NCI-H146 treated with DMSO at 0.1 percent for 48 hours (cell line): ENCODE measurements at regions not wholly inside any gene's neighbourhood (a gene's known extent, or its start where the extent isn't known, plus 50 kb on each side); places are given as distances from the start of the nearest gene placed in this dataset.
"Not testable (repeated sequence)": the region's sequence is repeated elsewhere in the genome, so short reads cannot be mapped to it uniquely, and the experiment has no call there.

Experiments used
- DNase-seq: peaks from one replicate; lab custom pipeline; 2025; ENCODE audit not compliant: unreplicated experiment; lab: John Stamatoyannopoulos, UW

DNA sequence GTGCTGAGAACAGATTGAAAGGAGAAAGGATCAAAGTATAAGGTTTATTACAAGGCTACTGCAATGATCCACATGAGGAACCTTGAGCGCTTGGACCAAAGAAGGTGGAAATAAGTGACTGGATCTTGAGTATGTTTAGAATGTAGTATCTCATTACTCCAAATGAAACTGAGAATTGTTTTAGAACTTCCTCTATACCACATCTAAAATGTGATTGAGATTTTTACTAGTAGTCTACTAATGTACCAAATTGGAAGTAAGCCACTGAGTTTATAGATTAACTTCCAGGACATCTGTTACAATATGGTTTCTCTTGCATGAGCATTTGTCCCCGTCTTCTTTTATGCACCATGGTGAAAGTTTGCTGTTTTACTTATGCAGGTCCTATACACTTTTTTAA, 300.5 kb downstream of the SUCLG1 start:
- no peak for DNase-seq

DNA sequence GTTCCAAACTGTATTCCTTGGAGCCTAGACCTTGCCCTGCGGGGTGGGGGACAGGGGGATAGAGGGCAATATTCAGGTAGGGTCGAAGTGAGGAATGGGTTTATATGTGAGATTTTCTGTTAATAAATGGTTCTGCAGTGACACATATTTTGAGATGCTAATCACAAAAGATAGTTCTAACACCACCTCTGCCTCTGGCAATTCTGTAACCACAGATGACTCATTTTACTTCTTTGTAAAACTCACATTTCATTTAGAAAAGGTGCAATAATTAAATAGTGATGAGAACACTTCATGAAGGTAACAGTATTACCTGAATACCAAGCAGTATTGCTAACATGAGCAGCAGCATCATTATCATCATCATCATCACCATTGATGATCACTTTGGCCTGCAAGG, 306.6 kb downstream of the SUCLG1 start:
- DNase-seq = no peak

DNA sequence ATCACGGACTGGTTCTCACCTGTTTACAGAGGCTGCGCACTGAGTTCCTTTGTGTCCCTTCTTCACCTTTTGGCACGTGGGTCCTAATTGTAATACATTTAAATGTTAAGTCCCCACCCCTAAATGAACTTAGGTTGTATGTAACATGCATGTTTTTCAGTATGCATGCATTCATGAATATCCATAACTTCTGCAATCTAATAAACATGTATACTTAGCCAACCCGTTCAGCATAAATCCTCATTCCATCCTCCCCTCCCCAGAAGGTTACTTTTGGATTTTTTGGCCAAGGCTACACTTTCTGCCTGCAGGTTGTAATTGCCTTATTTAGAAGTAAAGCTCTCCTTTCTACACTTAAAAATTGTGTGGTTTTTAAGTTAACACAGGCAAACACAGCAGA, 314.7 kb downstream of the SUCLG1 start:
- no peak for DNase-seq

DNA sequence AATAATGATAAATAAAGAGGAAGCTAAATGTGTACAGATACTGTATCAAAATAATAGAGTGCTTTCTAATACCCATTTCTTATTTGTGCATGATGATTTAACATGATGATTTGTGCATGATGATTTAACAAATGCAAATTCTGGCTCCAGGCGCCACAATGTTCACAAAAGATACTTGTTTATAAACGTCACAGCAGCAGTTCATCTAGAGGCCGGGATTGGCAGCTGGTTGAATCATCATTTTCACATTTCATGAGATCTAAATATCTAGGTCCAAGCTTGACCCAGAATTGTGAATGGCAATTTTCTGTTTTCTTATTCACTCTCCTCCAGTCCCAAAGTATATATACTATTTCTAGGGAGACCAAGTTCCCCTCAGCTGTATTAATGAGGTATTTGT, 322.0 kb downstream of the SUCLG1 start:
- no peak for DNase-seq

DNA sequence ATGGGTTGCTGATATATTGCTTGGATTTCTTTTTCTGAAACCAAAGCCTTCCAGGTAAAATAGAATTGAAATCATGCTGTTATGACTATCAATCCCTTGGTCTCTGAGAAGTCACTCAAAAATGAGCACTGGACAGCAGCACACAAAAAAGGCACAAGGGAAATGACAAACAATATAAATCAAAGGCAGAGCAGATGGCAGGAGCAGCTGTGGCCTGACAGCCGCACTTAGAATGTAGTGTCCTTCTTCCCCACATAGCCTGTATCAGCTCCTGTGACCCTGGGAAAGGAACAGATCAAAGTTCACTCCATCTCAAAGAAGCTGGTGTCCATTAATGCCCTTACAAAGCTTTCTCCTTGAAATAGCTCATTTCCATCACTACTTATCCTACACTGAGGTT, 326.7 kb downstream of the SUCLG1 start:
- no peak for DNase-seq

DNA sequence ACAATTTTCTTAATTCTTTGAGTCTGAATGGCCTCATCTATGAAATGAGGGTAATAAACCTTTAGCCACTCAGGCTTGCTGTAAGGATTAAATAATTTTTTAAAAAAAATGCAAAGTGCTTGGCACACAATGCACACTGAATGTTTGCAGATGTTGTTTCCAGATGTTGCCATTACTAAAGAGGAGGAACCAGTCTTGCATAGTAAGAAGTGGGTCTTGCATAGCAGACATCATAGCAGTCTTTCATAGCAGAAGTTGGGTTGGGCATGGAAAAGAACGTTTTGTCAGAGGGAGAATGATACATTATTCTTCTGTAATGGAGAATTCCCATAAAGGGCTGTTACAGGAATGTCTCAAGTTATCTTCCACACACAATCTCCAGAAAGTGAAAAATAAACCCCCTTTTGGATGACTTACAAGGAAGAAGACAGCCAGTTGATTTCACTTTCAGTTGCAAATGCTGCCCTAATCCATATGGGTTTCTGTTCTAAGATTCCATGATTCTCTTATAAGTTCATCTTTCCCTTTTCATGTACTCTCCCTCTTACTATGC, 327.7 kb downstream of the SUCLG1 start:
- no peak for DNase-seq

DNA sequence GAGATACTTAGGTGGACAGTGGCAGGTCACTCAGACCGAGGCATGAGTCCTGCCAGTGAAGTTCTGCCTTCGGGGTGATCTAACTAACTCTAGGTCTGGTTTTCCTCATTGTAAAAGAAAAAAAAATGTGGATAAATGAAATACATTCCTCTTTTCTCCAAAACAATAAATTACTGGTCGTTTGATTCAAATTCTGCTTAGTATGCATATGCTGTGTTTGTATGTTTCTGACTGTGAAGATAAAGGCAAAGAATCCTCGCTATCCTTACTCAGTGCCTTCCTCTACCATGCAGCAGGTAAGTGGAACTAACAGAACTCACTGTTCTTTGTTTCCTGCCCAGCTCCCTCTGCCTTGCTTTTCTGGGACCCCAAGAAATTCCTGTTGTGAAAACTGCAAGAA, 330.1 kb downstream of the SUCLG1 start:
- no peak for DNase-seq

DNA sequence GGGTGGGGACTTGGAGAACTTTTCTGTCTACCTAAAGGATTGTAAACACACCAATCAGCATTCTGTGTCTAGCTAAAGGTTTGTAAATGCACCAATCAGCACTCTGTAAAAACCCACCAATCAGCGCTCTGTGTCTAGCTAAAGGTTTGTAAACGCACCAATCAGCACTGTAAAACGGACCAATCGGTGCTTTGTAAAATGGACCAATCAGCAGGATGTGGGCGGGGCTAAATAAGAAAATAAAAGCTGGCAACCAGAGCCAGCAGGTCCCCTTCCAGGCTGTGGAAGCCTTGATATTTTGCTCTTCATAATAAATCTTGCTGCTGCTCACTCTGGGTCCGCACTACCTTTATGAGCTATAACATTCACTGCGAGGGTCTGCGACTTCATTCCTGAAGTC, 331.3 kb downstream of the SUCLG1 start:
- not testable (repeated sequence) for DNase-seq

DNA sequence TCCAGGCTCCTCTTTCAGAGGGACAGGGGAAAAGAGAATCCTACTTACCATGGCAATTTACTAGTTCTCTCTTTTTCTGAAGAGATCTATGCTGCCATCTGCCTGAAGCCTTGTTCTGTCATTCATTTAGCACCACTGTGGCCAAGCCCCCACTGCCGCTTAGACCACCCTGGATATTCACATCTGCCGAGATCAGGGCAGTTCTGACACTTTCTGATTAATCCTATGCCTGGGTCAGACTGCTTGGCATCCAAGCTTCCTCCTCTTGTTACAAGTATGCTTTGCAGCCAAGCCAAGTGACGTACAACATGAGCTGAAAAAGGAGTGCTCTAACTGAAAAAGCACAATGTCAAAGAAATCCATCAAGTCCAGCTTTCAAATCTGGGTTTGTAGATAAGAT, 332.6 kb downstream of the SUCLG1 start:
- DNase-seq = no peak

DNA sequence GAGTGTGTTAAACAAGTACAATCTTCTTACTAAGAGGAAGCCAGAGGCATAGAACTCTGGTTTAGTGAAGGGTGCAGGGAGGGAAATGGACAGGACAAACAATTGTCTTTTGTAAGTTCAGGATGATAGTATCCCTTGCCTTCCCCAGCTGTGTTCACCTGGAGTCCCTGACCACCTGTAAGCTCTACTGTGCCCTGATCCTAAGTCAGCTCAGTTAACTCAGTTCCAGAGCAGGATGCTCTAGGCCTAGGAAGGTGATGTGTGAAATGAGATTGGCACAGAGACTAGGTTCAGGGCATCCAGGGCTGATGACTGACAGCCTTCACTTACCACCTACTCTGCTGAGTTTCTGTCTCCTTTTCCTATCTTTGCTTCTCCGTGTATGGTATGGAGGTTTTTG, 333.0 kb downstream of the SUCLG1 start:
- DNase-seq = no peak

DNA sequence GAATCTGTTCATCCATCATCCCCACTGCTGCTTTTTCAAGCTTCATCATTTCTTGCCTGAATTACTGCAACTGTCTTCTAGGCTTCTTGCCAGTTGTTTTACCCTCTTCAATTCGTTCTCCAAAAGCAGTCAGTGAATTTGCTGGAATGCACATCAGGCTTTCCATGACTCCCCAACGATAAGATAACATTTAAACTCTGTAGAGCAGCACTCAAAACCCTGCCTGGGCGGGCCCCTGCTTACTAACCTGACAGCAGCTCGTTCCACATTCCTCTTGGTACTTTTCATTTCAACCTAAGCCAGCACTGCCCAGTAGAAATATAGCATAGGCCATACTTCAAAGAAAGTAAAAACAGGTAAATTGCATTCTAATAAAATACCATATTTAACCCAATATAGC, 342.9 kb downstream of the SUCLG1 start:
- no peak for DNase-seq

DNA sequence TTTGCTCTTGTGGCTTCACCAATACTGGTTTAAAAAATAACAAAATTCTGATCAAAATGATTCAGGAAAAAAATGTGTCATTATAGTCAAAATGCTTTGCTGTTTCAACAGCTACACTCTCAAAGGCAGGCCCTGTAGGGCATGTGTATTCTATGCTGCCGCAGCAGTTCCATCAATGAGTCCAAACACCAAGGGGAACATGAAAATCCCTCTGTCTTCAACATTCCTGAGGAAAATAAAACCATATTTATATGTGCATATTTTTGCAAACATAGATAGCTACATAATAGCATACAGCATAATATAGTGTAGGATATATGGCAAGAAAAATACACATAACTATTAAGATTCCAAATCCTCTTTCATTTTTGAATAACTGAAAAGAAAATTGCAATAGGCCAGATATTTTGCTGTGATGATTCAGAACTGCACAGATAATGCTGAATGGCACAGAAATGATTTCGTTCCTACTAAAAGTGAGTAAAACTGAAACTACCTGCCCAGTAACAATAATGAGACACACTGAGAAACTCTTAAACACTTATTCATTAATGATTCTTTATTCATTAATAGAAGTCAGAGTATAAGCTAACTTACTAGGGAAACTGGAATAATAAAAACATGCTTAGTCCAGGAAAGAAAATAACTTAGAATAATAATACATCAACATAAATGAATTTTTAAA, 343.8 kb downstream of the SUCLG1 start:
- no peak for DNase-seq

DNA sequence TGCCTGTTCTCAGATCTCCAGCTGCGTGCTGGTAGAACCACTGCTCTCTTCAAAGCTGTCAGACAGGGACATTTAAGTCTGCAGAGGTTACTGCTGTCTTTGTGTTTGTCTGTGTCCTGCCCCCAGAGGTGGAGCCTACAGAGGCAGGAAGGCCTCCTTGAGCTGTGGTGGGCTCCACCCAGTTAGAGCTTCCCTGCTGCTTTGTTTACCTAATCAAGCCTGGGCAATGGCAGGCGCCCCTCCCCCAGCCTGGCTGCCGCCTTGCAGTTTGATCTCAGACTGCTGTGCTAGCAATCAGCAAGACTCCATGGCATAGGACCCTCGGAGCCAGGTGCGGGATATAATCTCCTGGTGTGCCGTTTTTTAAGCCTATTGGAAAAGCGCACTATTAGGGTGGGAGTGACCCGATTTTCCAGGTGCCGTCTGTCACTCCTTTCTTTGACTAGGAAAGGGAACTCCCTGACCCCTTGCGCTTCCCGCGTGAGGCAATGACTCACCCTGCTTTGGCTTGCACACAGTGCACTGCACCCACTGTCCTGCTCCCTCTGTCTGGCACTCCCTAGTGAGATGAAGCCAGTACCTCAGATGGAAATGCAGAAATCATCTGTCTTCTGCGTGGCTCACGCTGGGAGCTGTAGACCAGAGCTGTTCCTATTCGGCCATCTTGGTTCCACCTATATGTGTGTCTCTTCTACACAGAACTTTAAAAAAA, 355.1 kb downstream of the SUCLG1 start:
- DNase-seq = not testable (repeated sequence)

DNA sequence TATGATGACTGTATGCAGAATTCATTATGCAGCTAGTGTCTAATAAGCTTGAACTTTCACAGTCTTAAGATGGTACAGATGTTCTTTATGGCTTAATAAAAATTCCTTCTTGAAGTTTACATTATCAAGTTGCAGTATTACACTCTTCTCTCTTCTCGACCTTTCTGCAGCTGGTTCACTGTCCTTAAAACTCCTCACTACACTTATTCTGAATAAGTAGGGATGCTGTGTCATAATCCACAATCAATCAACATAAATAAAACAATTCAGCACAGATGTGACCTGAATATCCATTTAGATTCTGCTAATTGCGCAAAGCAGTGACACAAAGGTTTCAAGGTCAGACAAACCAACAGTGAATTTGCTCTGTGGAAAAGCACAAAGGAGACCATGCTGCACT, 356.8 kb downstream of the SUCLG1 start:
- no peak for DNase-seq

DNA sequence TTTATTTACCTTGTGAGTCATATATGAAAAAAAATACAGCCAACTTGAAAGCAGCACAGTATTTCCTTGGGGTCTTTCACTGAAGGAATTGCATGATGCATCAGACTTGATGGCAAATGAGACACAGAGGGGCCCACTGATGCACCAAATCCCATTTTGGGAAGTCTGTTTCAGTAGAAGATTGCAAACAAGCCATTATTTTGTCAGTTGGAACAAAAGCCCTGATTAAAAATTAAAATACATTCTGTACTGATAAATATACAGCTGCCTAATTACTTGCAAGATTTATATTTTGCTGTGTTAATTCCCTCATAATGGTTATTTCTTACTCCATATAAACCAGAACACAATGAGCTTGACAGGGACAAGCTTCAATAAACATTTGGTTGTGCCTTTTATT, 370.4 kb downstream of the SUCLG1 start:
- DNase-seq = no peak

DNA sequence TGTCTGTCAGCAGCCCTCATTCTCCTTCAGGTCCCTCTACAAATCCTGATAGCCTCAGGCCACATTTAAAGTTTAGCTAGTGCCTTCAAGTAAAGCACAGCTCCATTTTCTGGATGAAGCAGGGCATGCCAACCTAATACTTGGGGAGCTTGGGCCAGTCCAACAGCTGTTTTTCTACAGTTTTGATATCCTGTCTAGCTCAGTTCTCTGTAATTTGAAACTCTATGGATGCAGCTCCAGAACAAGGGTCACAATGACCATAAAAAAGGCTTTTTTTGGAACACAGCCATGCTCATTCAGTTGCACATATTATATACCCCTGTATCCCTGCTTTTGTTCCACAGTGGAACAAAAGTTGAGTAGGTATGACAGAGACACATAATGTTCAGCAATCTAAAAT, 373.5 kb downstream of the SUCLG1 start:
- no peak for DNase-seq

DNA sequence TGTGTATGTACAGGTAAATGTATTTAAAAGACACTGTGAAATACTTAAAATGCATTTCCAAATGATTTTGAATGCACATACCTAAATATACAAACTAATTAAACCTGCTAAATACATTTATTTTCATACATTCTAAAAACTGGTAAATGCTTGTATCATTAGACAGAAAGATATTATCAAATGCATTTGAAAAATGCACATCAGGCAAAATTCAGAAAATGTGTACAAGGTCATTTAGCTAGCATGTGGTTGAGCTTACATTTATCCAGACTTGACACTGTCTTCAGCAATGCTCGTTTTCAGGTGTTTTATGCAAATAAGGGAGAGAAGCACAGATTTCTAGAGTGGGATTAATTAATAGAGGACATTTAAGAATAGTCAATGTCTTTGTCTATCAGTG, 374.2 kb downstream of the SUCLG1 start:
- no peak for DNase-seq

DNA sequence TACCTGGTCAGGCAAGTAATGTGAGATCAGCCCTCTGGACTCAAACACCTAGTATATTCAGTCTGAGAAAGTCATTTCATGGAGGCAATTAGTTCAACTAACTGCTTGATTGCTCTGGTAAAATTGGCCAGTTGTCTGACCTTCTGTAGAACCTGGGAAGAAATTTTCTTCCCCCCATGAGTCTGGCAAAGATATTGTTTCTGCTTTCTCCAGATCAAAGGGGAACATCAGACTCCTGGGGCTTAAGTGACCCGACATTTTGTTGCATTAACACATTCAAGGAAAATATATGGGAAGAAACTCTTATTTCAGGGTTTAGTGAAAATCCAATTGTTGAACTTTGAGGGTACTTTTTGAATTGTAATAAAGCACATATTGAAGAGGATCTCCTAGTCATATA, 375.1 kb downstream of the SUCLG1 start:
- DNase-seq = no peak

DNA sequence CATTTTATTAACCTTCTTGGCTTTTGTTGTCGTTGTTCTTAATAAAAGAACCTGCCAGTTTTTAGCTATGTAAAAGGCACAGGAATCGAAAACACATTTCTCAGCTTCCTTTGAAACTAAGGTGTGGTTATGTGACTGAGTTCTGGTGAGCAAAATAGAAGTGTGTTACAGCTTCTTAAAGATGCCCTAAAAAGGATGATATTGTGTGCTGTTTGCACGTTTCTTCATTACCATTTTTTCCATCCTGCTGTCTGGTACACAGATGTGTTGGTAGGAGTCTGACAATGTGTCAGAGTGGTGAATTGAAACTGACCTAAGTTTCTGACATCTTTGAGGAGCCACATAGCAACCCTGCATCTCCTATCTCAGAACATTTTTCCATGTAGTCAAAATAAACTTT, 380.6 kb downstream of the SUCLG1 start:
- DNase-seq = no peak

DNA sequence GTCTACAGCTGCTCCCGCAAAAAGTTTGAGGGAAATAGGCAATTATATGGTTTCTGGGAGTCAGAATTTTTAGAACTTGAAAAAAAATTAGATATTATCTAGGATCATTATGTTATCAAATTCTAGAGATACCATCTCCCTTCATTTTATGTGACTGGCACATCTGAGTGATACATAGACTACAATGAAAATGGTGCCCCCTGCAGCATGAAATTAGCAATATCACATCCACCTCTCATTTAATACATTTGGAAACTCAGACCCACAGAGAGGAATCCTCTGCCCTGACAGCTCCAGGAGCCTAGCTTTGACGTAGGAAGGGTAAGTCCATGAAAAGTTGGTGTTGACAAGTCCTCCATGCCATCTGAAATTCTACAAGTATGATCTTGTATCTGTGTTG, 381.6 kb downstream of the SUCLG1 start:
- no peak for DNase-seq

DNA sequence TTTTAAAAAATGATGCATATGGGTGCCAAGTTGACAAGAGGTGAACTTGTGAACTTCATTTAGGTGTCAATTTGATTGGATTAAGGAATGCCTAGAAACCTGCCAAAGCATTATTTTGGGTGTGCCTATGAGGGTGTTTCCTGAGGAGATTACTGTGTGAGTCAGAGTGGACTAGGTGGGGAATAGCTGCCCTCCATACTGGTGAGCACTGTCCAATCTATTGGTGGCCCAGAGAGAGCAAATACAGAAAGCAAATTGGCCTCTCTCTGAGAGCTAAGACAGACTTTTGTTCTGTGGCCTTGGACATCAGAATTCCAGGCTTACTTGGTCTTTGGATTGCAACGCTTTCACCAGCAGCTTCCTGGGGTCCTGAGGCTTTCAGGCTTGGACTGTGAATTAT, 388.0 kb downstream of the SUCLG1 start:
- no peak for DNase-seq

DNA sequence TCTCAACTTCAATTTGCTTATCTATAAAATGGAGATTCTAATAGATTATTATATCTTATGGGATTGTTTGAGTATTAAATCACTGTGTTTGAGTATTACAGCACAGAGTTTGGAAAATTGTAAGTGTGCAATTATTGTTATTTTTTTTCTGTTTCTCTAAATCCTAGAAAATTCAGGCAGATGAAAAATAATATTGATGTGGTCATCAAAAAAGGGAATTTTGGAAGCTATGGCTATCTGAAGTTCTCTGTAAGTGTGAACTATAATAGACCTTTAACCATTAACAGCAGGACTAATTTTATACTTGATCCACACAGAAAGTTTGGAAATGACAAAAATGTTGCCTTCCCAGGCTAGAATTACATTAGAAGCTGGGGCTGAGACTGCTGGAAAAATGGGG, 393.2 kb downstream of the SUCLG1 start:
- no peak for DNase-seq
